ENCODE measurements at regions not wholly inside any gene's neighbourhood (a gene's known extent, or its start where the extent isn't known, plus 50 kb on each side); places are given as distances from the start of the nearest gene placed in this dataset.

DNA sequence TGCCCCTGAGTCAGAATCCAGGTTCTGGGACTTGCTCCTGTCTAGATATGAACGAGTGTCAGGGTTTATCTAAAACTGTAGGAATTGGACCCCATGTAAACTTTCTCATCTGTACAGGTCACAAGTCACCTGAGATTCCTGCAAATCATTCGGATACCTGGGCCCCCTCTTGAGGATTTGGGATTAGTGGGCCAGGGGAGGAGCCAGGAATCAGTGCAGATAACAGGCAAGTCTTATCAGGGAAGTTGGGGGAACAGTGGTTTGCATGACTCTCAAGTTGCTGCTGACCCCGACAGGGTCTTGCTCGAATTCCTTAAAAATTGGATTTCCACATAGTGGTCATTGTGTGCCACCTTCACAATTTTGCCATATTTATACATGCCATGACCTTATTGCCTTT lies 188.4 kb upstream of the LYZL1 start:
- no peak overlapping the region for H3K27ac ChIP-seq
- H3K27me3 ChIP-seq: no peaks in the 10 kb centered on the region
- H3K9me3 ChIP-seq: no peaks in the 10 kb centered on the region
- TF ChIP-seq EP300 (IDR thresholded peaks at IDR 0.05): no peak
- TF ChIP-seq, protein P1, sequence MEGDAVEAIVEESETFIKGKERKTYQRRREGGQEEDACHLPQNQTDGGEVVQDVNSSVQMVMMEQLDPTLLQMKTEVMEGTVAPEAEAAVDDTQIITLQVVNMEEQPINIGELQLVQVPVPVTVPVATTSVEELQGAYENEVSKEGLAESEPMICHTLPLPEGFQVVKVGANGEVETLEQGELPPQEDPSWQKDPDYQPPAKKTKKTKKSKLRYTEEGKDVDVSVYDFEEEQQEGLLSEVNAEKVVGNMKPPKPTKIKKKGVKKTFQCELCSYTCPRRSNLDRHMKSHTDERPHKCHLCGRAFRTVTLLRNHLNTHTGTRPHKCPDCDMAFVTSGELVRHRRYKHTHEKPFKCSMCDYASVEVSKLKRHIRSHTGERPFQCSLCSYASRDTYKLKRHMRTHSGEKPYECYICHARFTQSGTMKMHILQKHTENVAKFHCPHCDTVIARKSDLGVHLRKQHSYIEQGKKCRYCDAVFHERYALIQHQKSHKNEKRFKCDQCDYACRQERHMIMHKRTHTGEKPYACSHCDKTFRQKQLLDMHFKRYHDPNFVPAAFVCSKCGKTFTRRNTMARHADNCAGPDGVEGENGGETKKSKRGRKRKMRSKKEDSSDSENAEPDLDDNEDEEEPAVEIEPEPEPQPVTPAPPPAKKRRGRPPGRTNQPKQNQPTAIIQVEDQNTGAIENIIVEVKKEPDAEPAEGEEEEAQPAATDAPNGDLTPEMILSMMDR (IDR thresholded peaks at IDR 0.05): no peak
- TF ChIP-seq POLR2A (IDR thresholded peaks at IDR 0.05): no peak
- intact Hi-C loops (cut with DNase I): no loop called here
- no peak overlapping the region for H3K4me3 ChIP-seq
- WGBS, 3 donors: 78 to 85% (median 85%) methylated on average over 4 of the region's 4 CpGs
- H3K4me1 ChIP-seq (ENCODE audit: insufficient read depth): peaks cover 1% of the 10 kb centered on the region
- no peaks in the 10 kb centered on the region for H3K36me3 ChIP-seq
- DNase-seq: no peak

GRCh38 chr10:29102233-29102632 lies 186.6 kb upstream of the LYZL1 start:
- 50 to 53% (median 52%) methylated on average over 4 of the region's 4 CpGs for WGBS, 3 donors
- H3K4me1 ChIP-seq (ENCODE audit: insufficient read depth): peaks cover 3% of the 10 kb centered on the region
- intact Hi-C loops (cut with DNase I): no loop called here

GRCh38 chr10:29102636-29103035 lies 186.2 kb upstream of the LYZL1 start:
- H3K27ac ChIP-seq: no peak overlapping the region
- WGBS, 3 donors: 78 to 99% (median 94%) methylated on average over 3 of the region's 3 CpGs
- intact Hi-C loops (cut with DNase I): no loop called here
- peaks cover 3% of the 10 kb centered on the region for H3K4me1 ChIP-seq (ENCODE audit: insufficient read depth)
- H3K4me3 ChIP-seq: no peak overlapping the region
- H3K9me3 ChIP-seq: no peaks in the 10 kb centered on the region
- H3K36me3 ChIP-seq: no peaks in the 10 kb centered on the region
- no peak for DNase-seq
- TF ChIP-seq POLR2A (IDR thresholded peaks at IDR 0.05): no peak
- TF ChIP-seq, protein P1 (IDR thresholded peaks at IDR 0.05): no peak
- no peaks in the 10 kb centered on the region for H3K27me3 ChIP-seq

More at GRCh38 chr10:29102233-29102632, 186.6 kb upstream of the LYZL1 start:
- Histone ChIP-seq H3K4me3 (no peak overlapping the region), H3K36me3 (no peaks in the 10 kb centered on the region), H3K9me3 (no peaks in the 10 kb centered on the region), H3K27ac (no peak overlapping the region), H3K27me3 (no peaks in the 10 kb centered on the region)
- TF ChIP-seq, protein P1 (IDR thresholded peaks at IDR 0.05): no peak
- no peak for TF ChIP-seq POLR2A (IDR thresholded peaks at IDR 0.05)
- no peak for TF ChIP-seq EP300 (IDR thresholded peaks at IDR 0.05)
- DNase-seq: no peak

DNA sequence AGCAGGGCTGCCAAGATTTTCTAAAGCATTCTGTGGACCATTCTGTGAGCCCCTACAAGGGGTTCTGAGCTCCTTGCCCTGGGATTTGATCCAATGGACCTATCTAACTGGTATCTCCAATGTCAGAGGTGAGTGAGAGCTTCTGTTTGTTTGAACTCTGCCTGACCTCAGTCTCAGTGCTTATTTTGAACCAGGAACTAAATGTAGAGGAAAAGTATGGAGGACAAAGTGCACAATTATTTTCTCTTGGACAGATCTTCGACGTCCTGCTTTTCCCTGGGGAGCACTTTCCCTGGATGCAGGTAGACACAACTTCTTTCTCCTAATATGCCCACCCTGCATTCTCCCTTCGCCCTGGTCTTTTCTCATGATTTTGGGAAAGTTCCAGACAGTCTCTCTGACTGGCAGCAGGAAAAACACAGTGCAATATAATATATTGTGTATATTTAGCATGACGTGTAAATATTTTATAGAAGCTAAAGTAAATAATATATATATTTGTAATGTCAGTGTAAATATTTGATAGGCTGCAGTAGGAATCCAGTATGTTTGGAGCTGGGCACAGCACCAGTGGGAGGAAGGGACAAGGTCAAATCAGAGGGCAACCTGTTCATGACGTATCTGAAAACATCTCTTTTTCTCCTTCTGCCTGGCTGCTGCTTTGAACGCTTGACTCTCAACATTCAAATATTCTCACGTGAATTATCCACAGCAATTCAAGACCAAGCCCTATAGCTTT lies 184.0 kb upstream of the LYZL1 start:
- no peaks in the 10 kb centered on the region for H3K27me3 ChIP-seq
- no peaks in the 10 kb centered on the region for H3K36me3 ChIP-seq
- DNase-seq: no peak
- H3K9me3 ChIP-seq: no peaks in the 10 kb centered on the region
- intact Hi-C loops (cut with DNase I): no loop called here
- H3K4me1 ChIP-seq (ENCODE audit: insufficient read depth): peaks cover 3% of the 10 kb centered on the region
- H3K27ac ChIP-seq: no peak overlapping the region
- no peak for TF ChIP-seq EP300 (IDR thresholded peaks at IDR 0.05)
- TF ChIP-seq POLR2A (IDR thresholded peaks at IDR 0.05): no peak
- TF ChIP-seq, protein P1 (IDR thresholded peaks at IDR 0.05): no peak
- 57 to 64% (median 61%) methylated on average over 7 of the region's 7 CpGs for WGBS, 3 donors
- H3K4me3 ChIP-seq: no peak overlapping the region
